GM12878 (cell line): ENCODE measurements at regions not wholly inside any gene's neighbourhood (a gene's known extent, or its start where the extent isn't known, plus 50 kb on each side); places are given as distances from the start of the nearest gene placed in this dataset.

ENCODE experiments used
- ATAC-seq: fragments of 200-7000 bp; cut with Tn5 transposase; 3 replicates; pipeline ENCODE4 v1.9.1; 2020; ENCODE audit warnings: mild to moderate bottlenecking, moderate library complexity
- BruUV-seq: library from RNA; stranded (reverse); fragments of 400-500 nt; replicated peaks from 2 replicates; lab custom pipeline; 2021; lab: Mats Ljungman, UMichigan
- CTCF ChIA-PET: fragments of 300-600 bp; sonication (Branson Sonifier 250); formaldehyde crosslinking; extraction: SDS; loops from one replicate; lab custom pipeline; 2021; ENCODE audit warnings: inconsistent platforms; lab: Yijun Ruan, JAX
- POLR2A ChIA-PET: fragments of 350-600 bp; formaldehyde crosslinking; extraction: SDS; loops from one replicate; lab custom pipeline; 2021; ENCODE audit warnings: inconsistent platforms; lab: Charles Lee
- RAD21 ChIA-PET: fragments of 300-600 bp; sonication (Branson Sonifier 250); formaldehyde crosslinking; loops from one replicate; lab custom pipeline; 2023; ENCODE audit warnings: antibody characterized with exemption; ENCODE audit not compliant: unreplicated experiment; lab: Charles Lee
- SMC1A ChIA-PET: fragments of 300-600 bp; sonication (Branson Sonifier 250); formaldehyde crosslinking; loops from one replicate; lab custom pipeline; 2023; ENCODE audit not compliant: unreplicated experiment, uncharacterized antibody; lab: Charles Lee
- DNase-seq: peaks from one replicate; pipeline ENCODE4 v3.0.0-alpha.2; 2011; ENCODE audit warnings: low read depth, low spot score
- FAIRE-seq: peaks from 3 replicates; lab custom pipeline; 2011; peaks lifted over from hg19 to GRCh38; lab: Jason Lieb, UNC
- H2AFZ ChIP-seq: 2 replicates; pipeline ENCODE4 v1.6.0; 2011; ENCODE audit warnings: low read depth, low read length, control low read depth; ENCODE audit not compliant: control insufficient read depth
- H3K27ac ChIP-seq: 2 replicates; pipeline ENCODE4 v1.5.1; 2011; ENCODE audit warnings: control low read depth; ENCODE audit not compliant: control insufficient read depth, insufficient read depth
- H3K27me3 ChIP-seq, 2 experiments: replicated peaks in 1 of 2; 2 replicates each; pipeline versions ENCODE4 v1.6.0 to v1.6.1; 2011; ENCODE audit warnings: low read length in 1 of 2; ENCODE audit not compliant: control insufficient read depth in 2 of 2, insufficient read depth in 2 of 2
- H3K36me3 ChIP-seq, 2 experiments: 2 replicates each; pipeline ENCODE4 v1.5.1; 2011; ENCODE audit warnings: low read length in 1 of 2; ENCODE audit not compliant: control insufficient read depth in 2 of 2, insufficient read depth in 2 of 2
- H3K4me1 ChIP-seq: 2 replicates; pipeline ENCODE4 v1.6.1; 2011; ENCODE audit warnings: mild to moderate bottlenecking, low read length, moderate library complexity, mixed read lengths; ENCODE audit not compliant: control insufficient read depth, insufficient read depth
- H3K4me2 ChIP-seq: 2 replicates; pipeline ENCODE4 v1.6.0; 2011; ENCODE audit warnings: control low read depth; ENCODE audit not compliant: control insufficient read depth, insufficient read depth
- H3K4me3 ChIP-seq: fragments of 200-600 bp; sonication (generic); 2 replicates; pipeline ENCODE4 v1.5.1; 2016
- H3K79me2 ChIP-seq: 2 replicates; pipeline ENCODE4 v1.6.0; 2011; ENCODE audit warnings: low read length; ENCODE audit not compliant: control insufficient read depth, insufficient read depth
- H3K9ac ChIP-seq: 2 replicates; pipeline ENCODE4 v1.8.0; 2011; ENCODE audit warnings: low read length, control low read depth, mixed read lengths; ENCODE audit not compliant: control insufficient read depth, insufficient read depth
- H3K9me3 ChIP-seq: replicated peaks from 3 replicates; pipeline ENCODE4 v1.5.1; 2011; ENCODE audit warnings: mild to moderate bottlenecking, low read length; ENCODE audit not compliant: control insufficient read depth, insufficient read depth
- H4K20me1 ChIP-seq: 2 replicates; pipeline ENCODE4 v1.6.0; 2011; ENCODE audit not compliant: control insufficient read depth, insufficient read depth
- CREB1 ChIP-seq: IDR thresholded peaks from 2 replicates; pipeline ENCODE4 v1.6.1; 2012; ENCODE audit warnings: low read depth, mild to moderate bottlenecking, inconsistent platforms
- FOS ChIP-seq: IDR thresholded peaks from 3 replicates; pipeline ENCODE4 v1.6.1; 2011; ENCODE audit warnings: borderline replicate concordance; ENCODE audit not compliant: insufficient read length; ENCODE audit errors: extremely low read depth
- POLR2AphosphoS2 ChIP-seq: IDR thresholded peaks from 2 replicates; pipeline ENCODE4 v1.6.1; 2011; ENCODE audit warnings: low read depth, mild to moderate bottlenecking, low read length, improper control_type of control experiment, moderate library complexity
- POLR2AphosphoS5 ChIP-seq: IDR thresholded peaks from 2 replicates; pipeline ENCODE4 v1.6.1; 2011; ENCODE audit warnings: mild to moderate bottlenecking, low read length, inconsistent platforms
- SMC3 ChIP-seq: IDR thresholded peaks from 2 replicates; pipeline ENCODE4 v1.6.1; 2011; ENCODE audit warnings: low read length, improper control_type of control experiment, borderline replicate concordance
- SREBF1 ChIP-seq: IDR thresholded peaks from 2 replicates; pipeline ENCODE4 v1.6.1; 2012; ENCODE audit warnings: mild to moderate bottlenecking, low read length
- WGBS: methylation state at CpG from one replicate; pipeline ENCODE4 v1.1.6; 2016; ENCODE audit warnings: low lambda C conversion rate; ENCODE audit not compliant: insufficient replicate concordance, insufficient coverage; ENCODE audit errors: missing lambda C conversion rate; 5-methylcytosine and 5-hydroxymethylcytosine counted together
- in situ Hi-C: fragments of 300-500 bp; cut with MboI; formaldehyde crosslinking; loops from 9 replicates; pipeline ENCODE4 v1.14.3; 2018; ENCODE audit warnings: mixed read lengths
- intact Hi-C: fragments of 100-400 bp; cut with micrococcal nuclease; formaldehyde crosslinking; loops from one replicate; pipeline ENCODE4 v1.14.2; 2022; ENCODE audit not compliant: unreplicated experiment
- TF ChIP-seq, protein P1 (sequence below): fragments of 150-350 bp; IDR thresholded peaks from 2 replicates; pipeline ENCODE4 v1.6.1; 2016; ENCODE audit warnings: low read depth, low read length
- TF ChIP-seq, protein P2 (sequence below): fragments of 450-650 bp; IDR thresholded peaks from 2 replicates; pipeline ENCODE4 v1.6.1; 2017; ENCODE audit warnings: low read depth, mild to moderate bottlenecking, moderate library complexity

DNA sequence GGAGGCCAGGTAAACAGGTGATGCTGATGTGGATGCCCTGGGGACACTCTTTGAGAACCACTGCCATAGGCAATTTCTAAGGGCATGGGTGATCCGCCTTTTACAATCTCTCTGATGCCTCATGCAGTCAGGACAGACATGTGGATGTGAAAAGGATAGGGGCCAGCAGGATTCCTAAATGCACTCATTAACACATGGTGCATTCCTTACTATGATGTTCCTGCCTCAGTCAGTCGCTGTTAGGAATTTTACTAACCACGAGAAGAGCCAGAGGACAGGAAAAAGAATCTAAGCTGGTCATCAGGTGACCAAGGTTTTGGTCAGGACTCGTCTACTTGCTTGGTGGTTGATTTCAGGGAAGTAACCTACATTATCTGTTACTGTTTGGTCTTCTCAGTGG lies 191.0 kb downstream of the ARL4C start:
- H4K20me1 ChIP-seq: no peaks in the 10 kb centered on the region
- POLR2A ChIA-PET: no interaction called here
- in situ Hi-C loops (loop anchor here (5.0 kb wide), 1 partner anchor 181 kb away; no protein-coding TSS in a partner anchor), intact Hi-C loops (no loop called here)
- SMC1A ChIA-PET: no interaction called here
- no peaks in the 10 kb centered on the region for H3K36me3 ChIP-seq
- no peak overlapping the region for H3K9ac ChIP-seq
- no peaks in the 10 kb centered on the region for H3K27me3 ChIP-seq
- RAD21 ChIA-PET: no interaction called here
- ATAC-seq: no peak
- no TSS peak for BruUV-seq
- no peak overlapping the region for H2AFZ ChIP-seq
- TF ChIP-seq POLR2AphosphoS5 (no peak), CREB1 (no peak), SREBF1 (no peak)
- no peak overlapping the region for H3K4me3 ChIP-seq
- 59% methylated on average over 4 of the region's 4 CpGs for WGBS
- H3K79me2 ChIP-seq: no peaks in the 10 kb centered on the region
- H3K9me3 ChIP-seq: no peaks in the 10 kb centered on the region; the same call in 2 of the 3 replicates
- H3K4me1 ChIP-seq: peaks cover 6% of the 10 kb centered on the region; the same call in 1 of the 2 replicates
- CTCF ChIA-PET: interaction anchor here (1.1 kb wide), 1 partner anchor 16 kb away, joined by 3 read pairs; no protein-coding TSS in a partner anchor
- no peak overlapping the region for H3K27ac ChIP-seq
- DNase-seq: no peak
- no peak overlapping the region for H3K4me2 ChIP-seq
- FAIRE-seq: no peak

DNA sequence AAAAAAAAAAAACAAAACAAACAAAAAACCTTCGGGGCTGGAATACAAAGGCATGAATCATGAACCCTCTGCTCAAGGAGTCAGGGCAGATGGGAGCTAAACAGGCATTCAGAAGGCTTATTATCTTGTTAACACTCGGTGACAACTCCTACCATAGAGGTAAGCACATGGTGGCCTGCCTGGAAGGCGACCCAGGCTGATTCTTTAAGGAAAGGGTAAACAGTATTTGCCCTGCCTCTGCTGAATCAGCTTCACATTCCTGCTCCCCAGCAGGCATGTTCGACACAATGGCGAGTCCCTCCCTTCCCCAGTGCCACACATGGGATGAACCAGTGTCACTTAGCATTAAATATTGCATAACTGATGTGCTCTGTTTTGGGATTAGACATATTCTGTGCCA lies 191.9 kb downstream of the ARL4C start:
- DNase-seq: no peak
- 60% methylated on average over 5 of the region's 5 CpGs for WGBS
- Histone ChIP-seq H3K27ac (no peak overlapping the region), H3K4me3 (no peak overlapping the region), H2AFZ (no peak overlapping the region), H3K4me1 (peaks cover 6% of the 10 kb centered on the region; the same call in 1 of the 2 replicates), H3K9ac (no peak overlapping the region), H3K79me2 (no peaks in the 10 kb centered on the region), H3K36me3 (no peaks in the 10 kb centered on the region), H3K4me2 (no peak overlapping the region), H3K27me3 (no peaks in the 10 kb centered on the region), H4K20me1 (no peaks in the 10 kb centered on the region), H3K9me3 (no peaks in the 10 kb centered on the region; the same call in 2 of the 3 replicates)
- RAD21 ChIA-PET: no interaction called here
- POLR2A ChIA-PET: no interaction called here
- FAIRE-seq: no peak
- no peak for ATAC-seq
- CTCF ChIA-PET: interaction anchor here (1.0 kb wide), 1 partner anchor 15 kb away, joined by 3 read pairs; no protein-coding TSS in a partner anchor
- BruUV-seq: no TSS peak
- intact Hi-C loops: no loop called here
- SMC1A ChIA-PET: interaction anchor here (0.8 to 1.2 kb wide), 2 partner anchors 10 to 11 kb away, joined by 3 to 4 read pairs; no protein-coding TSS in a partner anchor
- in situ Hi-C loops: loop anchor here (5.0 kb wide), 1 partner anchor 182 kb away; no protein-coding TSS in a partner anchor
- TF ChIP-seq FOS (no peak), SMC3 (no peak), POLR2AphosphoS2 (no peak)
- TF ChIP-seq, protein P1, sequence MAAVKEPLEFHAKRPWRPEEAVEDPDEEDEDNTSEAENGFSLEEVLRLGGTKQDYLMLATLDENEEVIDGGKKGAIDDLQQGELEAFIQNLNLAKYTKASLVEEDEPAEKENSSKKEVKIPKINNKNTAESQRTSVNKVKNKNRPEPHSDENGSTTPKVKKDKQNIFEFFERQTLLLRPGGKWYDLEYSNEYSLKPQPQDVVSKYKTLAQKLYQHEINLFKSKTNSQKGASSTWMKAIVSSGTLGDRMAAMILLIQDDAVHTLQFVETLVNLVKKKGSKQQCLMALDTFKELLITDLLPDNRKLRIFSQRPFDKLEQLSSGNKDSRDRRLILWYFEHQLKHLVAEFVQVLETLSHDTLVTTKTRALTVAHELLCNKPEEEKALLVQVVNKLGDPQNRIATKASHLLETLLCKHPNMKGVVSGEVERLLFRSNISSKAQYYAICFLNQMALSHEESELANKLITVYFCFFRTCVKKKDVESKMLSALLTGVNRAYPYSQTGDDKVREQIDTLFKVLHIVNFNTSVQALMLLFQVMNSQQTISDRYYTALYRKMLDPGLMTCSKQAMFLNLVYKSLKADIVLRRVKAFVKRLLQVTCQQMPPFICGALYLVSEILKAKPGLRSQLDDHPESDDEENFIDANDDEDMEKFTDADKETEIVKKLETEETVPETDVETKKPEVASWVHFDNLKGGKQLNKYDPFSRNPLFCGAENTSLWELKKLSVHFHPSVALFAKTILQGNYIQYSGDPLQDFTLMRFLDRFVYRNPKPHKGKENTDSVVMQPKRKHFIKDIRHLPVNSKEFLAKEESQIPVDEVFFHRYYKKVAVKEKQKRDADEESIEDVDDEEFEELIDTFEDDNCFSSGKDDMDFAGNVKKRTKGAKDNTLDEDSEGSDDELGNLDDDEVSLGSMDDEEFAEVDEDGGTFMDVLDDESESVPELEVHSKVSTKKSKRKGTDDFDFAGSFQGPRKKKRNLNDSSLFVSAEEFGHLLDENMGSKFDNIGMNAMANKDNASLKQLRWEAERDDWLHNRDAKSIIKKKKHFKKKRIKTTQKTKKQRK: no peak
- TF ChIP-seq, protein P2, sequence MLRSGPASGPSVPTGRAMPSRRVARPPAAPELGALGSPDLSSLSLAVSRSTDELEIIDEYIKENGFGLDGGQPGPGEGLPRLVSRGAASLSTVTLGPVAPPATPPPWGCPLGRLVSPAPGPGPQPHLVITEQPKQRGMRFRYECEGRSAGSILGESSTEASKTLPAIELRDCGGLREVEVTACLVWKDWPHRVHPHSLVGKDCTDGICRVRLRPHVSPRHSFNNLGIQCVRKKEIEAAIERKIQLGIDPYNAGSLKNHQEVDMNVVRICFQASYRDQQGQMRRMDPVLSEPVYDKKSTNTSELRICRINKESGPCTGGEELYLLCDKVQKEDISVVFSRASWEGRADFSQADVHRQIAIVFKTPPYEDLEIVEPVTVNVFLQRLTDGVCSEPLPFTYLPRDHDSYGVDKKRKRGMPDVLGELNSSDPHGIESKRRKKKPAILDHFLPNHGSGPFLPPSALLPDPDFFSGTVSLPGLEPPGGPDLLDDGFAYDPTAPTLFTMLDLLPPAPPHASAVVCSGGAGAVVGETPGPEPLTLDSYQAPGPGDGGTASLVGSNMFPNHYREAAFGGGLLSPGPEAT: no peak
